Ishikawa (cell line): ENCODE measurements at regions not wholly inside any gene's neighbourhood (a gene's known extent, or its start where the extent isn't known, plus 50 kb on each side); places are given as distances from the start of the nearest gene placed in this dataset.

ENCODE experiments used
- CEBPB ChIP-seq: IDR thresholded peaks from 2 replicates; pipeline ENCODE4 v1.6.1; 2012
- CREB1 ChIP-seq: IDR thresholded peaks from 2 replicates; pipeline ENCODE4 v1.6.1; 2012; ENCODE audit warnings: low read depth
- EGR1 ChIP-seq: IDR thresholded peaks from 2 replicates; pipeline ENCODE4 v1.6.1; 2012
- EP300 ChIP-seq: IDR thresholded peaks from 2 replicates; pipeline ENCODE4 v1.6.1; 2012; ENCODE audit warnings: borderline replicate concordance
- FOXM1 ChIP-seq: IDR thresholded peaks from 2 replicates; pipeline ENCODE4 v1.6.1; 2012; ENCODE audit warnings: low read depth, borderline replicate concordance
- NFIC ChIP-seq: IDR thresholded peaks from 2 replicates; pipeline ENCODE4 v1.6.1; 2012
- RAD21 ChIP-seq: IDR thresholded peaks from 2 replicates; pipeline ENCODE4 v1.6.1; 2012; ENCODE audit warnings: low read depth
- REST ChIP-seq: IDR thresholded peaks from 2 replicates; pipeline ENCODE4 v1.6.1; 2012; ENCODE audit warnings: low read depth, mild to moderate bottlenecking
- TAF1 ChIP-seq: IDR thresholded peaks from 2 replicates; pipeline ENCODE4 v1.6.1; 2012; ENCODE audit warnings: low read depth, mild to moderate bottlenecking
- TCF12 ChIP-seq: IDR thresholded peaks from 2 replicates; pipeline ENCODE4 v1.6.1; 2012; ENCODE audit warnings: low read depth
- TEAD4 ChIP-seq: IDR thresholded peaks from 2 replicates; pipeline ENCODE4 v1.6.1; 2012
- YY1 ChIP-seq: IDR thresholded peaks from 2 replicates; pipeline ENCODE4 v1.6.1; 2012; ENCODE audit warnings: low read depth
- ZBTB7A ChIP-seq: IDR thresholded peaks from 2 replicates; pipeline ENCODE4 v1.6.1; 2012; ENCODE audit warnings: low read depth
- TF ChIP-seq, protein P1 (sequence below): IDR thresholded peaks from 2 replicates; pipeline ENCODE4 v1.6.1; 2012
- TF ChIP-seq, protein P2 (sequence below): IDR thresholded peaks from 2 replicates; pipeline ENCODE4 v1.6.1; 2012

GRCh38 chr1:212533148-212533517, 75.4 kb upstream of the ATF3 start:
- TF ChIP-seq EGR1: no peak
- TF ChIP-seq CREB1: no peak
- no peak for TF ChIP-seq FOXM1
- TF ChIP-seq REST: no peak
- no peak for TF ChIP-seq YY1
- no peak for TF ChIP-seq ZBTB7A
- TF ChIP-seq TEAD4: no peak
- no peak for TF ChIP-seq RAD21
- TF ChIP-seq TCF12: no peak
- TF ChIP-seq, protein P1, sequence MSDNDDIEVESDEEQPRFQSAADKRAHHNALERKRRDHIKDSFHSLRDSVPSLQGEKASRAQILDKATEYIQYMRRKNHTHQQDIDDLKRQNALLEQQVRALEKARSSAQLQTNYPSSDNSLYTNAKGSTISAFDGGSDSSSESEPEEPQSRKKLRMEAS: no peak
- TF ChIP-seq EP300: no peak
- no peak for TF ChIP-seq TAF1
- TF ChIP-seq NFIC: no peak
- no peak for TF ChIP-seq CEBPB
- TF ChIP-seq, protein P2, sequence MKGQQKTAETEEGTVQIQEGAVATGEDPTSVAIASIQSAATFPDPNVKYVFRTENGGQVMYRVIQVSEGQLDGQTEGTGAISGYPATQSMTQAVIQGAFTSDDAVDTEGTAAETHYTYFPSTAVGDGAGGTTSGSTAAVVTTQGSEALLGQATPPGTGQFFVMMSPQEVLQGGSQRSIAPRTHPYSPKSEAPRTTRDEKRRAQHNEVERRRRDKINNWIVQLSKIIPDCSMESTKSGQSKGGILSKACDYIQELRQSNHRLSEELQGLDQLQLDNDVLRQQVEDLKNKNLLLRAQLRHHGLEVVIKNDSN: no peak

DNA sequence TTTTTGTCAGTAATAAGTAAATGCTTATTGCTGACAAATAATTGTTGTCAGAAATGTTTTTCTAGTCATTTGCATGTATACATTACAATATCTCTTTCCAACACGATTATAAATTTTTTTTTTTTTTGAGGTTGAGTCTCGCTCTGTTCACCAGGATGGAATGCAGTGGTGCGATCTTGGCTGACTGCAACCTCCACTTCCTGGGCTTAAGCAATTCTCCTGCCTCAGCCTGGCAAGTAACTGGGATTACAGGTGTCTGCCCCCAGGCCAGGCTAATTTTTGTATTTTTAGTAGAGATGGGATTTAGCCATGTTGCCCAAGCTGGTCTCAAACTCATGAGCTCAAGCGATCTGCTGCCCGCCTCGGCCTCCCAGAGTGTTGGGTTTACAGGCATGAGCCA, 72.0 kb upstream of the ATF3 start:
- TF ChIP-seq YY1 (no peak), REST (no peak), ZBTB7A (no peak), EP300 (no peak), NFIC (no peak), FOXM1 (no peak), RAD21 (no peak)
- TF ChIP-seq, protein P1: no peak

DNA sequence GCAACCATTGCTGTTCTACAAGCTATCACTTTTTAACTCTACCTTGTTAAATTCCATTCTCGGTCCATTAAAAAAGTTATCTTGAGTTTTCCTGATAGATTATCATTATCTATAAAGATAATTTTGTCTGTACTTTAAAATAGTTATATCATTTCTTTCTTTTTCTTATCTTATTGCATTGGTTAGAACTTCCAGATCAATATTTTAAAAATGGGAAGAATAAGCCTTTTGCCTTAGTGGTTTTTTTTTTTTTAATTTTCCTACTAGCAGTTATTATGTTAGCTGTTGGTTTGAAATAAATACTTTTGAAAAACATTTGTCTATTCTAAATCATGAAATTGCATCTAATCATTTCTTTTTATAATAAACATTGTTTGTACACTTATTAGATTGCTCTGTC, 71.0 kb upstream of the ATF3 start:
- TF ChIP-seq TAF1 (no peak), EGR1 (no peak), CREB1 (no peak), EP300 (no peak), NFIC (no peak), RAD21 (no peak)
- TF ChIP-seq, protein P1: no peak

DNA sequence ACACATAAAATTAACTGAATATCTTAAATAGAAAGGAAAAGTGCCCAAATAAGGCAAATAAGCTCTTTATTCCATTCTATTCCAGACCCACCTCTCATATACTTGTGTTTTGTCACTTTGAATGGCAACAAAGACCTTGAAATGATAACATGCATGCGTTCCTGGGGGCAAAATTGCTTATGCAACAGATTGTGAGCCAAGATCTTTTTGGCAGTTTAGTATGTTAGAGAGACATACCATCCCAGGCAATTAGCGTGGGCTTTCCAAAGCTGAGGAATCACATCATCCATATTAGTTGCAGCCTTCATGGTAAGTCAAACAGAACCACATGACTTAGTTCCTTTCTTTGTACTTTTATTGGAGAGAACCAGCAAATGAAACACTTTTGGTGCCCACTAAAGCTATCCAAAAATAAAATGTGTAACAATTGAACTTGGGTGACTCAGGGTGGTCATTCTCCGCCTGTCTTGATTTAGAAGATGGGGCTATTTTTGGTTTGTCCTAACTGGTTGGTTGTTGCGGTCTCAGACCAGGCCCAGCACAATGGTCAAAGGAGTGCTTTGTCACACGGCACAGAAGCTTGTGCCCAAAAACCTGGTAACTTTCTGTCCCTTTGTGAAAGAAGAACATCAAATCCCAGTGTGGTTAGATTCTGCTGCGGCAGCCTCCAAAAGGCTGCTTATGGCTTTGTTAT, 68.7 kb upstream of the ATF3 start:
- TF ChIP-seq FOXM1 (no peak), TEAD4 (no peak), TCF12 (no peak), EGR1 (no peak), CEBPB (no peak), REST (no peak), NFIC (no peak), TAF1 (no peak), EP300 (no peak), YY1 (no peak), RAD21 (no peak), ZBTB7A (no peak), CREB1 (no peak)
- TF ChIP-seq, protein P1: no peak
- TF ChIP-seq, protein P2: no peak
